Neural crest cell (in vitro differentiated cells): ENCODE measurements at regions not wholly inside any gene's neighbourhood (a gene's known extent, or its start where the extent isn't known, plus 50 kb on each side); places are given as distances from the start of the nearest gene placed in this dataset.

ENCODE experiments used
- DNase-seq: peaks from one replicate; pipeline ENCODE4 v3.0.0; 2021; ENCODE audit warnings: low read depth, mixed read lengths, low spot score
- H3K27ac Mint-ChIP-seq: one replicate; pipeline ENCODE4 v1.8.0; 2021; ENCODE audit warnings: mild to moderate bottlenecking, mixed read lengths; ENCODE audit not compliant: unreplicated experiment
- H3K27me3 Mint-ChIP-seq: 2 replicates; pipeline ENCODE4 v1.8.0; 2021; ENCODE audit warnings: low read depth, mild to moderate bottlenecking, mixed read lengths
- H3K36me3 Mint-ChIP-seq: 2 replicates; pipeline ENCODE4 v1.8.0; 2021; ENCODE audit warnings: low read depth, mild to moderate bottlenecking, mixed read lengths
- H3K4me1 Mint-ChIP-seq: 2 replicates; pipeline ENCODE4 v1.8.0; 2021; ENCODE audit warnings: mixed read lengths
- H3K4me3 Mint-ChIP-seq: one replicate; pipeline ENCODE4 v1.8.0; 2021; ENCODE audit warnings: mild to moderate bottlenecking, mixed read lengths
- H3K9me3 Mint-ChIP-seq: 2 replicates; pipeline ENCODE4 v1.8.0; 2021; ENCODE audit warnings: mixed read lengths
- TF ChIP-seq, protein P1 (sequence below): fragments of 200-600 bp; sonication (generic); conservative IDR thresholded peaks from 2 replicates; pipeline ENCODE4 v1.5.0; 2021; ENCODE audit warnings: antibody characterized with exemption, mild to moderate bottlenecking

DNA sequence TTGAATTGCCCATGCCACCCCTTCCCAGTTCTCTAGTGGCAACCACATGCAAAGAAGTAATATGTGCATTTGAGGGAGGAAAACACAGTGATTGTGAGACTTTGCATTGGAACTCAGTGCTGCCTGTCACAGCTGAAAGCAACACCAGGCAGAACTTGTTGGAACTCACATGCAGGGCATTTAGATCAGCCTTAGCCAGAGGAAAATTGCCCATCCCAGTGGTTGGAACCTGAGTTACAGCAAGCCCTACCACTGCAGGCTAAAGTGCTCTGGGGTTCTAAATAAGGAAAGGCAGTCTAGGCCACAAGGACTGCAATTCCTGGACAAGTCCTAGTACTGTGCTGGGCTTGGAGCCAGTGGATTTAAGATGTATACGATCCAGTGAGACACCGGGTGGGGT is 245.3 kb upstream of the UFL1 start:
- no peak for DNase-seq
- Mint-ChIP-seq H3K4me1 (peaks cover 7% of the 10 kb centered on the region), H3K36me3 (no peaks in the 10 kb centered on the region), H3K4me3 (no peak overlapping the region), H3K9me3 (peaks cover 5% of the 10 kb centered on the region), H3K27me3 (no peaks in the 10 kb centered on the region), H3K27ac (no peak overlapping the region)
- TF ChIP-seq, protein P1, sequence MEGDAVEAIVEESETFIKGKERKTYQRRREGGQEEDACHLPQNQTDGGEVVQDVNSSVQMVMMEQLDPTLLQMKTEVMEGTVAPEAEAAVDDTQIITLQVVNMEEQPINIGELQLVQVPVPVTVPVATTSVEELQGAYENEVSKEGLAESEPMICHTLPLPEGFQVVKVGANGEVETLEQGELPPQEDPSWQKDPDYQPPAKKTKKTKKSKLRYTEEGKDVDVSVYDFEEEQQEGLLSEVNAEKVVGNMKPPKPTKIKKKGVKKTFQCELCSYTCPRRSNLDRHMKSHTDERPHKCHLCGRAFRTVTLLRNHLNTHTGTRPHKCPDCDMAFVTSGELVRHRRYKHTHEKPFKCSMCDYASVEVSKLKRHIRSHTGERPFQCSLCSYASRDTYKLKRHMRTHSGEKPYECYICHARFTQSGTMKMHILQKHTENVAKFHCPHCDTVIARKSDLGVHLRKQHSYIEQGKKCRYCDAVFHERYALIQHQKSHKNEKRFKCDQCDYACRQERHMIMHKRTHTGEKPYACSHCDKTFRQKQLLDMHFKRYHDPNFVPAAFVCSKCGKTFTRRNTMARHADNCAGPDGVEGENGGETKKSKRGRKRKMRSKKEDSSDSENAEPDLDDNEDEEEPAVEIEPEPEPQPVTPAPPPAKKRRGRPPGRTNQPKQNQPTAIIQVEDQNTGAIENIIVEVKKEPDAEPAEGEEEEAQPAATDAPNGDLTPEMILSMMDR = no peak

DNA sequence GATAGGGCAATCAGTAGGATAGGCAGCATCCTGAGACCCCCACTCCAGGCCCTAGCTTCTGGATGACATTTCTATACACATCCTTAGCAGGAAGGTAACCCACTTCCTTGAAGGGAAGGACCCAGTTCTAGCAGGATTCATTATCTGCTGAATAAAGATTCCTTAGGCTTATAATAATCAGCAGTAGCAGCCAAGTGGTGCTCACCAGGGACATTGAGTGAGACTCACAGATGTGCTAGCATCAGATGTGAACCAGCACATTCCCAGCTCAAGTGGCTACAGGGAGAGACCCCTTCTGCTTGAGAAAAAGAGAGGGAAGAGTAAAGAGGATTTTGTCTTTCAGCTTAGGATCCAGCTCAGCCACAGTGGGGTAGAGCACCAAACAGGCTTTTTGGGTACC is 244.8 kb upstream of the UFL1 start:
- Mint-ChIP-seq H3K9me3 (peaks cover 5% of the 10 kb centered on the region), H3K27me3 (no peaks in the 10 kb centered on the region), H3K27ac (no peak overlapping the region), H3K36me3 (no peaks in the 10 kb centered on the region), H3K4me3 (no peak overlapping the region), H3K4me1 (peaks cover 7% of the 10 kb centered on the region)
- TF ChIP-seq, protein P1 = no peak
- no peak for DNase-seq

DNA sequence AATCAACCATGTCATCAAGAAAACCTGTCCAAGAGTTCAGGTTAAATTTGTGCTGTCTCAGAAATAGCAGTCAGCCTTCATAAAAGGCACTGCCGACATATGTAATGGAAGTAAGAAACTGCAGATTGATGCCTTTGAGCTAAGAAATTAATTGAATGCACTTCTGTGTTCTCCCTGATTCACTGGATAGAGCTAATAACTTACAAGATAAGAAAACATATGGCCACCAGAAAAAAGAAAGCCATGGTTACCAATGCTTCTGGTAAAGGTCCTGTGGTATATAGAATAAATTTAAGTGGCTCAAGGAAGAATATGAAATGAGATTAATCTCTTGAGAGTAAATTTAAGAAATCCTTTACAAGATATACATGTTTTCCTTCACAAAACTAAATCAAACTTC is 242.5 kb upstream of the UFL1 start:
- no peak for DNase-seq
- Mint-ChIP-seq H3K27ac (no peak overlapping the region), H3K4me3 (no peak overlapping the region), H3K4me1 (peaks cover 7% of the 10 kb centered on the region), H3K9me3 (no peaks in the 10 kb centered on the region), H3K36me3 (no peaks in the 10 kb centered on the region), H3K27me3 (no peaks in the 10 kb centered on the region)
- TF ChIP-seq, protein P1 = no peak

DNA sequence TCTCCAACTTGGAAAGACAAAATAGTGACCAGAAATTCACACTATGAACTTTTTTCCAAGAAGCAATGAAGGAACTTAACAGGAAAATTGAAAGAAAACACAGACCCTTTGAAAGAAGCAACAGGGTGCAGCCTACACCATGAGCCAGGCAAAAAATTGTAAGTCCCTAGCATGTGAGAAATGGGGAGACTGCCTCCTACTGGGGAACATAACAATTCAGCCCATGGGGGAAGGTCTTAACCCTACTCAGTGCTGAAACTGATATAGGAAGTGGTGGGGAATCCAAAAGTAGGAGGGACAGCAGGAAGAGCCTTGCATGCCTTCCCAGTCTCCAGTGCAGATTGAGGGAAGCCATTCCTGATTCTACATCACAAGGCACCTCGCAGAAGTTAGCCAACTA is 235.1 kb upstream of the UFL1 start:
- H3K4me1 Mint-ChIP-seq = no peaks in the 10 kb centered on the region
- no peaks in the 10 kb centered on the region for H3K9me3 Mint-ChIP-seq
- H3K36me3 Mint-ChIP-seq = no peaks in the 10 kb centered on the region
- no peak for DNase-seq
- H3K27ac Mint-ChIP-seq = no peak overlapping the region
- peaks cover 3% of the 10 kb centered on the region for H3K27me3 Mint-ChIP-seq
- TF ChIP-seq, protein P1 = no peak
- H3K4me3 Mint-ChIP-seq = no peak overlapping the region

DNA sequence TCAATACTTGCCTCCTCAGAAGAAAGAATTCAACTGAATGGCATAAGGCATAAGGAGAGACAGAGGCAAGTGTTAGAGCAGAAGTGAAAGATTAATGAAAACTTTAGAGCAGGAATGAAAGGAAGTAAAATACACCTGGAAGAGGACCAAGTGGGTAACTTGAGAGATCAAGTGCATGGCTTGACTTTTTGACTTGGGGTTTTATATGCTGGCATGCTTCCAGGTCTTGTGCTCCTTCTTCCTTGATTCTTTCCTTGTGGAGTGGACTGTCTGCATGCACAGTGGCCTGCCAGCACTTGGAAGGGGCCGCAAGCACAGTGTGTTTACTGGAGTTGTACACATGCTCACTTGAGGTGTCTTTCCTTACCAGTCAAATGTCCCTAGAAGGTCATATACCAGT is 222.1 kb upstream of the UFL1 start:
- Mint-ChIP-seq H3K4me1 (peaks cover 7% of the 10 kb centered on the region), H3K27ac (no peak overlapping the region), H3K36me3 (no peaks in the 10 kb centered on the region), H3K27me3 (no peaks in the 10 kb centered on the region), H3K4me3 (no peak overlapping the region), H3K9me3 (peaks cover 4% of the 10 kb centered on the region)
- TF ChIP-seq, protein P1 = no peak
- no peak for DNase-seq

DNA sequence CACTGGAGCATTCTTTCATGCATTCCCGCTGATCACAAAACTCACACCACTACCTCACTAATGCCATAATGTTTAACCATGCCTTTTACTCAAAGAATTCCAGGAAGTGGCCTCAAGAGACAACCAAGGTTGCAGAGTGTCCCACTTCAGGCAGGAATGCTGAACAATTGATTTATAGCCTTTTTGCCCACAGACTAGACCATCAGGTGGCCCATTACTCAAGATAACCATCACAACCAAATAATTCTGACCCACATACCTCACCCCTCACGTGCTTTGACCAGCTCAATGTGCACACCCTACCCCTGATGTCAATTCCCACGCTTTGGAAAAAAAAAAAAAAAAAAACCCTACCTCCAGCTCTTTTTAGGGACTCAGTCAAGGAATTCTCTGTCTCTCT is 220.6 kb upstream of the UFL1 start:
- no peak overlapping the region for H3K27ac Mint-ChIP-seq
- H3K36me3 Mint-ChIP-seq = no peaks in the 10 kb centered on the region
- peaks cover 4% of the 10 kb centered on the region for H3K9me3 Mint-ChIP-seq
- H3K4me1 Mint-ChIP-seq = peaks cover 7% of the 10 kb centered on the region
- H3K27me3 Mint-ChIP-seq = no peaks in the 10 kb centered on the region
- no peak for DNase-seq
- TF ChIP-seq, protein P1 = no peak
- no peak overlapping the region for H3K4me3 Mint-ChIP-seq
